KMS-11 (cell line): ENCODE measurements at regions not wholly inside any gene's neighbourhood (a gene's known extent, or its start where the extent isn't known, plus 50 kb on each side); places are given as distances from the start of the nearest gene placed in this dataset.
A peak's percentile ranks its signal among the peaks of the same experiment; 100 is the strongest.
"Not testable (repeated sequence)": the region's sequence is repeated elsewhere in the genome, so short reads cannot be mapped to it uniquely, and the experiment has no call there.

Experiments used
- H2AFZ ChIP-seq: fragments of 200-600 bp; sonication (generic); 2 replicates; pipeline ENCODE4 v1.6.1; 2016; ENCODE audit warnings: antibody characterized with exemption, mixed run types, low read depth
- H3K27ac ChIP-seq: fragments of 200-600 bp; sonication (generic); 2 replicates; pipeline ENCODE4 v1.6.1; 2016; ENCODE audit warnings: mild to moderate bottlenecking, mixed run types
- H3K27me3 ChIP-seq: fragments of 200-600 bp; sonication (generic); 2 replicates; pipeline ENCODE4 v1.6.1; 2017; ENCODE audit warnings: mild to moderate bottlenecking, low read depth, mixed run types, moderate library complexity; ENCODE audit not compliant: insufficient read depth
- H3K36me3 ChIP-seq: fragments of 200-600 bp; sonication (generic); 2 replicates; pipeline ENCODE4 v1.6.1; 2017; ENCODE audit warnings: mild to moderate bottlenecking, mixed run types; ENCODE audit not compliant: insufficient read depth
- H3K4me1 ChIP-seq: fragments of 200-600 bp; sonication (generic); 2 replicates; pipeline ENCODE4 v1.6.1; 2016; ENCODE audit warnings: mild to moderate bottlenecking, low read depth, mixed run types; ENCODE audit not compliant: poor library complexity, severe bottlenecking
- H3K4me2 ChIP-seq: fragments of 200-600 bp; sonication (generic); 2 replicates; pipeline ENCODE4 v1.7.0; 2016; ENCODE audit warnings: mild to moderate bottlenecking, mixed run types
- H3K4me3 ChIP-seq: fragments of 200-600 bp; sonication (generic); IDR thresholded peaks from 2 replicates; pipeline ENCODE4 v1.6.1; 2017; ENCODE audit warnings: low read depth, low read length, mixed read lengths; ENCODE audit not compliant: insufficient read depth
- H3K79me2 ChIP-seq: fragments of 200-600 bp; sonication (generic); 2 replicates; pipeline ENCODE4 v1.6.1; 2016; ENCODE audit warnings: low read depth, mixed run types; ENCODE audit not compliant: insufficient read depth
- H3K9ac ChIP-seq: fragments of 200-600 bp; sonication (generic); 2 replicates; pipeline ENCODE4 v1.6.1; 2016; ENCODE audit warnings: mild to moderate bottlenecking, mixed run types
- H4K20me1 ChIP-seq: fragments of 200-600 bp; sonication (generic); 2 replicates; pipeline ENCODE4 v1.6.1; 2016; ENCODE audit warnings: mild to moderate bottlenecking, mixed run types; ENCODE audit not compliant: insufficient read depth

DNA sequence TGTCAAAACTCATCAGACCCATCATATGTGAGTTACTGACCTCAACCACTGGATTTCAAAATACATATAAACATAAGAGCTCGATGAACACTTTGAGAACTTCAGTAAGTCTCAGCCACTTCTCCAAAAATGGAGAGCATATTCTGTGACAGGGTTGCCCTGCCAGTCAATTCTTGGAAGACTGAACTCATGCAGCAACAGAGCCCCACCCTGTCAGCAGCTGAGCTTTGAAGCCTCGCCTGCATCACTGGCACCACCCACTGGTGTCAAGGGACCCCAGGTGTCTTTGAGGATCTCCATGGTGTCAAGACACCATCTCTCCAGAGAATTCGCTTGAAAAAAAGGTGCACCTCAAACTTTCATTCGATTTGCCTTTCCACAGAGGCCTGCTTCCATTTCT, 420.1 kb downstream of the SPATA31A1 start:
- H3K27ac ChIP-seq, H4K20me1 ChIP-seq, H3K27me3 ChIP-seq, H3K4me2 ChIP-seq, H3K4me1 ChIP-seq, H3K36me3 ChIP-seq, H2AFZ ChIP-seq, H3K79me2 ChIP-seq, H3K4me3 ChIP-seq, H3K9ac ChIP-seq: not testable (repeated sequence)

- not testable (repeated sequence) for H3K4me2 ChIP-seq, H3K79me2 ChIP-seq, H3K9ac ChIP-seq, H3K36me3 ChIP-seq, H2AFZ ChIP-seq, H4K20me1 ChIP-seq, H3K27me3 ChIP-seq, H3K4me1 ChIP-seq, H3K4me3 ChIP-seq, H3K27ac ChIP-seq
Observed at GRCh38 chr9:39791356-39791755, 435.9 kb downstream of the SPATA31A1 start.

DNA sequence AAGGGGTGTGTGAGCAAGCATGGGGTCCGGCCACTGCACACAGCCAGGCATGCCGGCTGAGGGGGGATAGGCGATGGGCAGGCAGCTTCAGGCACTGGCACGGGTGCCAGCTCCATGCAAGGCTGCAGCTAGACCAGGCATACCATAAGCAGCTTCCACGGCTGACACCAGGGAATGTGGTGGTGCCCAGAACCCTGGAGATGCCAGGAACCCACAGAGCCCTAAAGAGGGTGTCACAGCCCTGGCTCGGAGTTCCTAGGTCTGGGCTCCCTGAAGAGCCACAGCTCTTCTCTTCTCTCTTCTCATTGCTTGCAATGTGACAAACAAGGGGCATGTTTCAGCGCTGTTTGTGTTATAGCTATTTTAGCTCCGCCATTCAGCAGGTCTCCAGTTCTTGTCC, 442.5 kb downstream of the SPATA31A1 start:
- not testable (repeated sequence) for H3K27ac ChIP-seq, H3K9ac ChIP-seq, H3K4me3 ChIP-seq, H3K27me3 ChIP-seq, H4K20me1 ChIP-seq, H2AFZ ChIP-seq, H3K36me3 ChIP-seq, H3K79me2 ChIP-seq, H3K4me1 ChIP-seq, H3K4me2 ChIP-seq

DNA sequence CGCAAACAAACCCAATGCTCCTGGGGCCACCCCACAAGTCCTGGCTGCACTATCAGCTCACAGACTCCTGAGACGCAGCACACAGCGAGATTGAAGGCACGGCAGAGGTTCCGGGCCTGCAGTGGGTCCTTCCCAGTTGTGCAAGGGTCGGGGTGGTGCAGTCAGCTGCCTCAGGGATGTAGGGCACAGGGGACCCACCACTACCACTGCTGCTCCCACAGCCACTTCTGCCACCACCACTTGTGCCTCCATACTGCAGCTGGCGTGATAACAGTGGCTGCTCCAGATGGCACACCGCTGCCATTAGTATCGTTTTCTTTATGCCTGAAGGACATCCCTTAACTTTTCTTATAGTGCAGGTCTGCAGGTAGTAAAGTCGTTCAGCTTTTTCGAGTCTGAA, 443.8 kb downstream of the SPATA31A1 start:
- not testable (repeated sequence) for H3K36me3 ChIP-seq

DNA sequence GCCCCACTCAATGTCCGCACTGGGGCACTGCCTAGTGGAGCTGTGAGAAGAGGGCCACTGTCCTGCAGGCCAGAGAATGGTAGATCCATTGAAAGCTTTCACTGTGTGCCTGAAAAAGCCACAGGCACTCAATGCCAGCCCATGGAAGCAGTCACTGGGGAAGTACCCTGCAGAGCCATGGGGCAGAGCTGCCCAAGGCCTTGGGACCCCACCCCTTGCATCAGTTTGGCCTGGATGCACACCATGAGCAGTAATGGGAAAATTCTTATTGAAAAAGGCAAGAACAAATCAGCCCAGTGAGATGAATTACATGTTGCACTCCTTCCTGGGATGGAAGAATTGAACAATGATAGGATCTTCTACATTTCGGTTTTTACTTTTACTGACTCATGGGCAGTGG, 447.1 kb downstream of the SPATA31A1 start:
- H3K79me2 ChIP-seq, H3K36me3 ChIP-seq, H3K4me2 ChIP-seq, H3K4me3 ChIP-seq, H3K9ac ChIP-seq, H4K20me1 ChIP-seq, H3K27ac ChIP-seq, H2AFZ ChIP-seq, H3K27me3 ChIP-seq, H3K4me1 ChIP-seq: not testable (repeated sequence)

More for the DNA sequence above, 443.8 kb downstream of the SPATA31A1 start:
- H3K9ac ChIP-seq, H3K27ac ChIP-seq, H3K4me1 ChIP-seq, H3K79me2 ChIP-seq, H3K27me3 ChIP-seq, H3K4me3 ChIP-seq, H4K20me1 ChIP-seq, H3K4me2 ChIP-seq, H2AFZ ChIP-seq: not testable (repeated sequence)

GRCh38 chr9:39809401-39810226, 454.1 kb downstream of the SPATA31A1 start:
- Histone ChIP-seq H3K9ac (peak overlapping the region; percentile 60; the same call in 1 of the 2 replicates), H2AFZ (peak overlapping the region; percentile 79), H3K4me2 (peak overlapping the region; percentile 49; the same call in 1 of the 2 replicates)
- not testable (repeated sequence) for H4K20me1 ChIP-seq, H3K36me3 ChIP-seq, H3K4me1 ChIP-seq, H3K27ac ChIP-seq, H3K27me3 ChIP-seq, H3K79me2 ChIP-seq, H3K4me3 ChIP-seq

DNA sequence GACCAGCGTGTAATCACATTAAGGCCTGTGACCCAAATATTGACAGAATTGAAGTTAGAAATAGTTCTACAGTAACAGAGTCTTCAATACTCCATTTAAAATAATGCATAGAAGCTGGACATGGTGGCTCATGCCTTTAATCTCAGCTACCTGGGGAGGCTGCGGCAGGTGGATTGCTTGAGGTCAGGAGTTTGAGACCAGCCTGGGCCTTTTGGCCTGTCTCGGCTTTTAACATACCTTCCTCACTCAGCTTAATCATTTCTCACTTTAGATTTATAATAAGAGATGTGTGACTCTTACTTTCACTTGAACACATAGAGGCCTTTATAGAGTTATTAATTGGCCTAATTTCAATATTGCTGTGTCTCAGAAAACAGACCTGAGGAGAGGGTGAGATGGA, 454.9 kb downstream of the SPATA31A1 start:
- not testable (repeated sequence) for H3K36me3 ChIP-seq, H3K9ac ChIP-seq, H4K20me1 ChIP-seq, H3K27ac ChIP-seq, H3K4me1 ChIP-seq, H3K79me2 ChIP-seq, H3K27me3 ChIP-seq, H3K4me2 ChIP-seq, H2AFZ ChIP-seq, H3K4me3 ChIP-seq

DNA sequence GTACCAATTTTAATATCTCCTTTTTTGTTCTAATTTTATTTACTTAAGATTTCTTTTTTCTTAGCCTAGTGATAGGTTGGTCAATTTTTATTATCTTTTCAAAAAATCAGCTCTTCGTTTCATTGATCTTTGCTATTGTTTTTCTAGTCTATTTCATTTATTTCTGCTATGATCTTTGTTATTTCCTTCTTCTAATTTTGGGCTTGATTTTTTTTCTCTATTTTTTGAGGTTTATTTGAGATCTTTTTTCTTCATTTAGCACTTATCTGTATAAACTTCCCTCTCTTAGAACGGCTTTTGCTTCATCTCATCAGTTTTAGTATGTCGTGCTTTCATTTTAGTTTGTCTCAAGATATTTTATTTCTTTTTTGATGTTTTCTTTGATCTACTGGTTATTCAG, 456.1 kb downstream of the SPATA31A1 start:
- H3K4me1 ChIP-seq, H3K27ac ChIP-seq, H4K20me1 ChIP-seq: not testable (repeated sequence)

More for the DNA sequence above, 456.1 kb downstream of the SPATA31A1 start:
- H3K4me3 ChIP-seq, H3K4me2 ChIP-seq, H2AFZ ChIP-seq, H3K36me3 ChIP-seq, H3K79me2 ChIP-seq, H3K9ac ChIP-seq, H3K27me3 ChIP-seq: not testable (repeated sequence)
